ENCODE measurements at regions not wholly inside any gene's neighbourhood (a gene's known extent, or its start where the extent isn't known, plus 50 kb on each side); places are given as distances from the start of the nearest gene placed in this dataset.

- TF ChIP-seq CTCF (IDR thresholded peaks at IDR 0.05) (no peak), EZH2phosphoT487 (IDR thresholded peaks at IDR 0.05) (no peak), EZH2 (IDR thresholded peaks at IDR 0.05) (no peak)
These were observed 49.9 kb downstream of the ILRUN start for GRCh38 chr6:34646714-34647113.

Data from neural progenitor cell (in vitro differentiated cells).